Gastrocnemius medialis (tissue), 4 donors: ENCODE measurements at regions not wholly inside any gene's neighbourhood (a gene's known extent, or its start where the extent isn't known, plus 50 kb on each side); places are given as distances from the start of the nearest gene placed in this dataset.

Experiments used
- POLR2A ChIP-seq, 2 donors: fragments of 450-650 bp; IDR thresholded peaks; one replicate each; pipeline ENCODE4 v1.6.1; 2017; ENCODE audit warnings: antibody characterized with exemption in 2 of 2, mild to moderate bottlenecking in 2 of 2, moderate library complexity in 2 of 2
- TF ChIP-seq, protein P1 (sequence below), 5 experiments: fragments of 450-650 bp in 3 of 5; fragments of 200-600 bp in 2 of 5; sonication (generic) in 2 of 5; IDR thresholded peaks in 4 of 5; conservative IDR thresholded peaks in 1 of 5; 1 replicate in 4 of 5; 2 replicates in 1 of 5; pipeline ENCODE4 v1.5.1; 2016 to 2019; ENCODE audit warnings: antibody characterized with exemption in 5 of 5, mild to moderate bottlenecking in 3 of 5, moderate library complexity in 3 of 5

DNA sequence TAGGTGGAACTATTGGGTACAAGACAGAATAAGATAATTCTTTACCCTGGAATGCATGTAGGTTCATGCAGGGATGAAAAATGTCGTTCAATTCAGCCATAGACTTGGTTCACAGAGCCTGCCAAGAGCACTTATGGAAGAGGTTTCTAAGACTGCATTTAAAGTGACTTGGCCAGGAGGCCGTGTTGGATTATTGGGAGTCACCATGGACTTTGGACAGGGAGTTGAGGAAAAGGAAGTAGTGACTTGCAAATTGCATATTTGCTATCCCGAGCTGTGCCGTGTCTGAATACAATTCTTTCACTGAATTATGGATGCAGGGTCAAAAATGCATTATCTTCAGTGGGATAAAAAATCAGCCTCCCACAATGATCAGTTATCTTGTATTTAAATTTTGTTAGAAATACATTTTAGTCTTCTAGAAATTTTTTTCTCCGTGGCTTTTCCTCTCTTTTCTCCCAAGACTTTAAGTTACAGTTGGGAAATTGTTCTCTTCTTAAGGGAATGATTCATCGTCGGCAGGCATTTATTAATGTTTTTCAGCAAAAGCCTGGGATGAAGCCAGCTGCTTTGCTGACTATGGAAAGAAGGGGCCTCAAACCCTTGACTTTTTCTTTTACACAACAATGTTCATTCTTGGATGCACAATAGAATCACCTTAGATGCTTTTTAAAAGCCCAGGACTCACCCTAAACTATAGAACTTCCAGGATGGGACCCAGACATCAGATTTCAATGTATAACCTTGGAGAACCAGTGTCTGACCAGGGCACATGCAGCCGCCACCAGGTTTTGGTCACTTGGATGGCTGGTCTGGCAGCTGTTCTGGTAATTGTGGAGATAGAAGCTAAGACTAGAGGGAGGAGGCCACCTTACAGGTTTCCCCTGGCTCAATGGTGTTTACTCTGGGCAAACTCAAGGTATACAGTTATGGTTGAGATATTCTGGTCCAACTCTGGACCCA is 70.8 kb downstream of the FAT3 start:
- TF ChIP-seq, protein P1, sequence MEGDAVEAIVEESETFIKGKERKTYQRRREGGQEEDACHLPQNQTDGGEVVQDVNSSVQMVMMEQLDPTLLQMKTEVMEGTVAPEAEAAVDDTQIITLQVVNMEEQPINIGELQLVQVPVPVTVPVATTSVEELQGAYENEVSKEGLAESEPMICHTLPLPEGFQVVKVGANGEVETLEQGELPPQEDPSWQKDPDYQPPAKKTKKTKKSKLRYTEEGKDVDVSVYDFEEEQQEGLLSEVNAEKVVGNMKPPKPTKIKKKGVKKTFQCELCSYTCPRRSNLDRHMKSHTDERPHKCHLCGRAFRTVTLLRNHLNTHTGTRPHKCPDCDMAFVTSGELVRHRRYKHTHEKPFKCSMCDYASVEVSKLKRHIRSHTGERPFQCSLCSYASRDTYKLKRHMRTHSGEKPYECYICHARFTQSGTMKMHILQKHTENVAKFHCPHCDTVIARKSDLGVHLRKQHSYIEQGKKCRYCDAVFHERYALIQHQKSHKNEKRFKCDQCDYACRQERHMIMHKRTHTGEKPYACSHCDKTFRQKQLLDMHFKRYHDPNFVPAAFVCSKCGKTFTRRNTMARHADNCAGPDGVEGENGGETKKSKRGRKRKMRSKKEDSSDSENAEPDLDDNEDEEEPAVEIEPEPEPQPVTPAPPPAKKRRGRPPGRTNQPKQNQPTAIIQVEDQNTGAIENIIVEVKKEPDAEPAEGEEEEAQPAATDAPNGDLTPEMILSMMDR (IDR thresholded peaks at IDR 0.05 in 4 of 5, conservative IDR thresholded peaks at IDR 0.05 in 1 of 5): no peak
- TF ChIP-seq POLR2A (IDR thresholded peaks at IDR 0.05): no peak
